H1 (cell line): ENCODE measurements at regions not wholly inside any gene's neighbourhood (a gene's known extent, or its start where the extent isn't known, plus 50 kb on each side); places are given as distances from the start of the nearest gene placed in this dataset.

ENCODE experiments used
- ATF3 ChIP-seq: IDR thresholded peaks from 2 replicates; pipeline ENCODE4 v1.6.1; 2011; ENCODE audit warnings: low read depth, mild to moderate bottlenecking, low read length; ENCODE audit not compliant: insufficient read depth
- CBX8 ChIP-seq: fragments of 300-800, 300-1000 bp; sonication (generic); IDR thresholded peaks from 2 replicates; pipeline ENCODE4 v1.7.1; 2016; ENCODE audit warnings: low read depth, low read length, borderline replicate concordance
- CHD7 ChIP-seq: fragments of 300-600 bp; sonication (generic); IDR thresholded peaks from 2 replicates; pipeline ENCODE4 v1.7.1; 2012; ENCODE audit warnings: low read length, moderate library complexity, mild to moderate bottlenecking, inconsistent platforms; ENCODE audit not compliant: insufficient replicate concordance
- CREB1 ChIP-seq: IDR thresholded peaks from 2 replicates; pipeline ENCODE4 v1.6.1; 2012; ENCODE audit warnings: inconsistent platforms
- JUN ChIP-seq: IDR thresholded peaks from 2 replicates; pipeline ENCODE4 v1.6.1; 2011; ENCODE audit warnings: low read depth, mild to moderate bottlenecking, improper control_type of control experiment, low read length
- KDM4A ChIP-seq: IDR thresholded peaks from one replicate; pipeline ENCODE4 v1.7.1; 2012; ENCODE audit warnings: low read depth, mild to moderate bottlenecking, moderate library complexity, low read length, inconsistent platforms; ENCODE audit not compliant: severe bottlenecking
- MAX ChIP-seq: IDR thresholded peaks from 2 replicates; pipeline ENCODE4 v1.6.1; 2012; ENCODE audit warnings: inconsistent platforms
- RNF2 ChIP-seq: fragments of 200-900, 300-1000 bp; sonication (generic); IDR thresholded peaks from 2 replicates; pipeline ENCODE4 v1.7.1; 2016; ENCODE audit warnings: borderline replicate concordance, low read depth, mild to moderate bottlenecking, antibody characterized with exemption, low read length; ENCODE audit not compliant: poor library complexity, severe bottlenecking; ENCODE audit errors: missing control alignments
- RXRA ChIP-seq: IDR thresholded peaks from 2 replicates; pipeline ENCODE4 v1.6.1; 2011; ENCODE audit warnings: low read depth, mild to moderate bottlenecking, low read length, moderate library complexity; ENCODE audit not compliant: insufficient read depth
- SIX5 ChIP-seq: IDR thresholded peaks from 2 replicates; pipeline ENCODE4 v1.6.1; 2011; ENCODE audit warnings: mild to moderate bottlenecking, low read depth, low read length

GRCh38 chr3:5456199-5456598 lies 268.7 kb downstream of the EDEM1 start (continued):
- no peak for TF ChIP-seq CHD7
- TF ChIP-seq SIX5, result no peak
- TF ChIP-seq MAX, result no peak
- no peak for TF ChIP-seq RNF2
- no peak for TF ChIP-seq RXRA
- TF ChIP-seq CBX8, result no peak
- TF ChIP-seq KDM4A, result no peak
- no peak for TF ChIP-seq CREB1
- no peak for TF ChIP-seq ATF3
- TF ChIP-seq JUN, result no peak
- TF ChIP-seq, all 59 proteins: peak for 0
